Heart left ventricle (tissue), 13 donors: ENCODE measurements at regions not wholly inside any gene's neighbourhood (a gene's known extent, or its start where the extent isn't known, plus 50 kb on each side); places are given as distances from the start of the nearest gene placed in this dataset.

Source experiments
- POLR2A ChIP-seq, 2 donors: fragments of 450-650 bp; IDR thresholded peaks; one replicate each; pipeline ENCODE4 v1.6.1; 2017; ENCODE audit warnings: antibody characterized with exemption in 2 of 2, mild to moderate bottlenecking in 2 of 2, moderate library complexity in 2 of 2
- TF ChIP-seq, protein P1 (sequence below), 12 donors: fragments of 200-600 bp; sonication (generic) in 4 of 12; IDR thresholded peaks; one replicate each; pipeline versions ENCODE4 v1.5.0 to v1.8.0; 2018 to 2022; ENCODE audit warnings: antibody characterized with exemption in 12 of 12, mild to moderate bottlenecking in 5 of 12
- donor health status: ischemic (EF 13 %, LVEDD 7.1; RV severe dilation, severe dysfunction).
- donor health status: DM: no; HTN: yes; CAD: no.
- donor health status: DM: no; HTN: no; CAD: no.
- donor health status: ischemic (EF 25% LVEDD 6.9; RV normal size, moderate dysfunction).
- donor health status: ischemic (EF 25% LVEDD 5.7; RV mildly dilated, moderate dysfunction).
- donor health status: ischemic (EF 35%, LVEDD 5.7; RV mildly dilated, moderate dysfunction).
- donor health status: nonischemic (EF 11% LVEDD 7.7; RV severe dilation, severe dysfunction).
- donor health status: DM: yes; HTN: yes; CAD: no.
- donor health status: PGD.
- donor health status: ischemic (EF 29% LVEDD 5.4; RV normal size, mild dysfunction).
- donor health status: nonischemic (EF 23%, LVEDD 6.1; RV moderate dilation, normal function).

DNA sequence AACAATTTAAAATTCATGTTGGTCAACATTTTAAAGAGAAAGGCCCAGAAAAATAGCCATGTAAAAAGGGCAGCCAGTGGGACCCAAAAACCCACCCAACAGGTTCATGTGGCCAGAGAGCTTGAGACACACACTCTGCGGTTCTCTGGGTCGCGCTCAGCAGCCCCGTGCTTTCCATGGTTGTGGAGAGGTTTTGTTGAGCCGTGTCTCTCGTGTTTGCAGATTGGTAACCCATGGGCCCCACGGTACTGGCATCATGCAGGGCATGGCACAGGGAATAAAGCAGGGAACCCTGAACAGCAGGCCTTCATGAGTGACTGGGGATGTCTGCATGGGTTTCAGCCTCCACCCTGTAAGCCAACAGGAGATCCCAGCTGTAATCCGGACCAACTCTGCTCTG is 127.7 kb upstream of the CST7 start:
- TF ChIP-seq POLR2A (IDR thresholded peaks at IDR 0.05): no peak
- TF ChIP-seq, protein P1, sequence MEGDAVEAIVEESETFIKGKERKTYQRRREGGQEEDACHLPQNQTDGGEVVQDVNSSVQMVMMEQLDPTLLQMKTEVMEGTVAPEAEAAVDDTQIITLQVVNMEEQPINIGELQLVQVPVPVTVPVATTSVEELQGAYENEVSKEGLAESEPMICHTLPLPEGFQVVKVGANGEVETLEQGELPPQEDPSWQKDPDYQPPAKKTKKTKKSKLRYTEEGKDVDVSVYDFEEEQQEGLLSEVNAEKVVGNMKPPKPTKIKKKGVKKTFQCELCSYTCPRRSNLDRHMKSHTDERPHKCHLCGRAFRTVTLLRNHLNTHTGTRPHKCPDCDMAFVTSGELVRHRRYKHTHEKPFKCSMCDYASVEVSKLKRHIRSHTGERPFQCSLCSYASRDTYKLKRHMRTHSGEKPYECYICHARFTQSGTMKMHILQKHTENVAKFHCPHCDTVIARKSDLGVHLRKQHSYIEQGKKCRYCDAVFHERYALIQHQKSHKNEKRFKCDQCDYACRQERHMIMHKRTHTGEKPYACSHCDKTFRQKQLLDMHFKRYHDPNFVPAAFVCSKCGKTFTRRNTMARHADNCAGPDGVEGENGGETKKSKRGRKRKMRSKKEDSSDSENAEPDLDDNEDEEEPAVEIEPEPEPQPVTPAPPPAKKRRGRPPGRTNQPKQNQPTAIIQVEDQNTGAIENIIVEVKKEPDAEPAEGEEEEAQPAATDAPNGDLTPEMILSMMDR (IDR thresholded peaks at IDR 0.05): no peak
